ENCODE measurements at regions not wholly inside any gene's neighbourhood (a gene's known extent, or its start where the extent isn't known, plus 50 kb on each side); places are given as distances from the start of the nearest gene placed in this dataset.

GRCh38 chr3:31370380-31370666, 162.4 kb upstream of the STT3B start:
- peaks cover 15% of the 10 kb centered on the region for H3K4me1 Mint-ChIP-seq
- no peak for TF ChIP-seq CTCF (IDR thresholded peaks at IDR 0.05; ENCODE audit: unreplicated experiment)
- no peak for DNase-seq (ENCODE audit: low spot score in 2 of 2, unreplicated experiment in 2 of 2)
- H3K36me3 Mint-ChIP-seq, result no peaks in the 10 kb centered on the region
- no peak overlapping the region for H3K4me3 Mint-ChIP-seq
- peak overlapping the region; percentile 30 for H3K27ac Mint-ChIP-seq
- H3K27me3 Mint-ChIP-seq (ENCODE audit: low read depth), result no peaks in the 10 kb centered on the region
- peaks cover 4% of the 10 kb centered on the region for H3K9me3 Mint-ChIP-seq

- no peak for DNase-seq (ENCODE audit: low spot score in 2 of 2, unreplicated experiment in 2 of 2)
- H3K4me1 Mint-ChIP-seq, result peaks cover 15% of the 10 kb centered on the region
Observed at GRCh38 chr3:31370681-31371080, 162.0 kb upstream of the STT3B start.

GRCh38 chr3:31371484-31372177, 161.1 kb upstream of the STT3B start:
- no peaks in the 10 kb centered on the region for H3K36me3 Mint-ChIP-seq
- peaks cover 15% of the 10 kb centered on the region for H3K4me1 Mint-ChIP-seq
- no peak overlapping the region for H3K27ac Mint-ChIP-seq
- TF ChIP-seq CTCF (IDR thresholded peaks at IDR 0.05; ENCODE audit: unreplicated experiment), result no peak
- no peak overlapping the region for H3K4me3 Mint-ChIP-seq
- peaks cover 4% of the 10 kb centered on the region for H3K9me3 Mint-ChIP-seq
- no peak for DNase-seq (ENCODE audit: low spot score in 2 of 2, unreplicated experiment in 2 of 2)
- no peaks in the 10 kb centered on the region for H3K27me3 Mint-ChIP-seq (ENCODE audit: low read depth)

More at GRCh38 chr3:31370681-31371080, 162.0 kb upstream of the STT3B start:
- peaks cover 4% of the 10 kb centered on the region for H3K9me3 Mint-ChIP-seq
- no peak for TF ChIP-seq CTCF (IDR thresholded peaks at IDR 0.05; ENCODE audit: unreplicated experiment)
- no peak overlapping the region for H3K4me3 Mint-ChIP-seq
- H3K36me3 Mint-ChIP-seq, result no peaks in the 10 kb centered on the region
- H3K27ac Mint-ChIP-seq, result no peak overlapping the region
- no peaks in the 10 kb centered on the region for H3K27me3 Mint-ChIP-seq (ENCODE audit: low read depth)

- no peak overlapping the region for H3K4me3 Mint-ChIP-seq
- H3K9me3 Mint-ChIP-seq, result peaks cover 4% of the 10 kb centered on the region
- peaks cover 15% of the 10 kb centered on the region for H3K4me1 Mint-ChIP-seq
- no peaks in the 10 kb centered on the region for H3K36me3 Mint-ChIP-seq
- H3K27me3 Mint-ChIP-seq (ENCODE audit: low read depth), result no peaks in the 10 kb centered on the region
- no peak for TF ChIP-seq CTCF (IDR thresholded peaks at IDR 0.05; ENCODE audit: unreplicated experiment)
- DNase-seq (ENCODE audit: low spot score in 2 of 2, unreplicated experiment in 2 of 2), result no peak
- no peak overlapping the region for H3K27ac Mint-ChIP-seq
Observed at GRCh38 chr3:31373681-31374080, 159.0 kb upstream of the STT3B start.

- Mint-ChIP-seq H3K9me3 (peaks cover 4% of the 10 kb centered on the region), H3K27ac (no peak overlapping the region), H3K36me3 (no peaks in the 10 kb centered on the region), H3K4me1 (peaks cover 4% of the 10 kb centered on the region), H3K27me3 (ENCODE audit: low read depth) (no peaks in the 10 kb centered on the region), H3K4me3 (no peak overlapping the region)
- no peak for TF ChIP-seq CTCF (IDR thresholded peaks at IDR 0.05; ENCODE audit: unreplicated experiment)
- no peak for DNase-seq (ENCODE audit: low spot score in 2 of 2, unreplicated experiment in 2 of 2)
Observed at GRCh38 chr3:31377045-31377642, 155.6 kb upstream of the STT3B start.
